Stimulated activated naive CD8-positive, alpha-beta T cell treated with anti-CD3 and anti-CD28 coated beads, Interleukin-15, amount 100 ng/mL, for 72 hours (primary cell): ENCODE measurements at regions not wholly inside any gene's neighbourhood (a gene's known extent, or its start where the extent isn't known, plus 50 kb on each side); places are given as distances from the start of the nearest gene placed in this dataset.
"Not testable (repeated sequence)": the region's sequence is repeated elsewhere in the genome, so short reads cannot be mapped to it uniquely, and the experiment has no call there.

Source experiments
- ATAC-seq: fragments of 150-1000 bp; cut with Tn5 transposase; 2 replicates; pipeline ENCODE4 v1.10.0; 2021; ENCODE audit warnings: mild to moderate bottlenecking, moderate library complexity
- DNase-seq, 2 donors: peaks; one replicate each; pipeline ENCODE4 v3.0.0; 2021 to 2022
- H3K27ac Mint-ChIP-seq, 2 donors: one replicate each; pipeline ENCODE4 v1.8.0; 2022; ENCODE audit warnings: mild to moderate bottlenecking in 2 of 2, mixed read lengths in 2 of 2, moderate library complexity in 2 of 2
- H3K27me3 Mint-ChIP-seq: one replicate; pipeline ENCODE4 v1.8.0; 2022; ENCODE audit warnings: mixed read lengths
- H3K4me1 Mint-ChIP-seq: one replicate; pipeline ENCODE4 v1.8.0; 2022; ENCODE audit warnings: mild to moderate bottlenecking, mixed read lengths
- H3K4me3 Mint-ChIP-seq, 2 donors: one replicate each; pipeline ENCODE4 v1.8.0; 2022; ENCODE audit warnings: mild to moderate bottlenecking in 2 of 2, mixed read lengths in 2 of 2, moderate library complexity in 1 of 2
- H3K9me3 Mint-ChIP-seq, 2 donors: one replicate each; pipeline ENCODE4 v1.8.0; 2022; ENCODE audit warnings: mixed read lengths in 2 of 2

- Mint-ChIP-seq H3K4me1 (no peaks in the 10 kb centered on the region), H3K27me3 (no peaks in the 10 kb centered on the region), H3K9me3 (no peaks in the 10 kb centered on the region), H3K4me3 (no peak overlapping the region), H3K27ac (no peak overlapping the region)
- DNase-seq (no peak), ATAC-seq (no peak)
Observed at GRCh38 chr9:2531481-2531880, 90.1 kb upstream of the VLDLR start.

- H3K27ac Mint-ChIP-seq: no peak overlapping the region
- no peaks in the 10 kb centered on the region for H3K9me3 Mint-ChIP-seq
- no peak for ATAC-seq
- no peak for DNase-seq
- no peaks in the 10 kb centered on the region for H3K27me3 Mint-ChIP-seq
- no peaks in the 10 kb centered on the region for H3K4me1 Mint-ChIP-seq
- H3K4me3 Mint-ChIP-seq: no peak overlapping the region
Observed at GRCh38 chr9:2536511-2536910, 85.1 kb upstream of the VLDLR start.

- peaks cover 30% of the 10 kb centered on the region for H3K27me3 Mint-ChIP-seq
- H3K4me1 Mint-ChIP-seq: no peaks in the 10 kb centered on the region
- DNase-seq: no peak
- no peak overlapping the region for H3K4me3 Mint-ChIP-seq
- H3K27ac Mint-ChIP-seq: no peak overlapping the region
- peaks cover 9 to 26% of the 10 kb centered on the region in 2 donors for H3K9me3 Mint-ChIP-seq
- no peak for ATAC-seq
Observed at GRCh38 chr9:2545881-2546490, 75.6 kb upstream of the VLDLR start.

GRCh38 chr9:2555899-2556600, 65.5 kb upstream of the VLDLR start:
- DNase-seq, ATAC-seq, H3K4me1 Mint-ChIP-seq, H3K27ac Mint-ChIP-seq, H3K4me3 Mint-ChIP-seq: not testable (repeated sequence)
- H3K27me3 Mint-ChIP-seq: peaks cover 13% of the 10 kb centered on the region
- H3K9me3 Mint-ChIP-seq: peaks cover 10 to 15% of the 10 kb centered on the region in 2 donors

GRCh38 chr9:2557693-2558092, 63.9 kb upstream of the VLDLR start:
- ATAC-seq: no peak

GRCh38 chr9:2559192-2560152, 62.1 kb upstream of the VLDLR start:
- Mint-ChIP-seq H3K27ac (no peak overlapping the region), H3K4me3 (no peak overlapping the region), H3K27me3 (peaks cover 7% of the 10 kb centered on the region), H3K4me1 (no peaks in the 10 kb centered on the region), H3K9me3 (peaks cover 15% of the 10 kb centered on the region in 2 donors)
- ATAC-seq: no peak
- no peak for DNase-seq

More at GRCh38 chr9:2557693-2558092, 63.9 kb upstream of the VLDLR start:
- DNase-seq: no peak
- peaks cover 15% of the 10 kb centered on the region in 2 donors for H3K9me3 Mint-ChIP-seq
- no peak overlapping the region for H3K4me3 Mint-ChIP-seq
- no peaks in the 10 kb centered on the region for H3K4me1 Mint-ChIP-seq
- no peak overlapping the region for H3K27ac Mint-ChIP-seq
- peaks cover 7% of the 10 kb centered on the region for H3K27me3 Mint-ChIP-seq

- Mint-ChIP-seq H3K27ac (no peak overlapping the region), H3K4me1 (no peaks in the 10 kb centered on the region), H3K9me3 (peaks cover 15% of the 10 kb centered on the region in 2 donors), H3K27me3 (peaks cover 7% of the 10 kb centered on the region), H3K4me3 (no peak overlapping the region)
- no peak for DNase-seq
- no peak for ATAC-seq
Observed at GRCh38 chr9:2560180-2560579, 61.4 kb upstream of the VLDLR start.

- Mint-ChIP-seq H3K27ac (no peak overlapping the region), H3K27me3 (no peaks in the 10 kb centered on the region), H3K9me3 (peaks cover 0 to 8% of the 10 kb centered on the region in 2 donors), H3K4me3 (no peak overlapping the region), H3K4me1 (no peaks in the 10 kb centered on the region)
- ATAC-seq: no peak
- DNase-seq: no peak
Observed at GRCh38 chr9:2565676-2566340, 55.8 kb upstream of the VLDLR start.

GRCh38 chr9:2567922-2568321, 53.7 kb upstream of the VLDLR start:
- H3K4me1 Mint-ChIP-seq: no peaks in the 10 kb centered on the region
- H3K27me3 Mint-ChIP-seq: peaks cover 8% of the 10 kb centered on the region
- H3K4me3 Mint-ChIP-seq: no peak overlapping the region
- DNase-seq: no peak
- no peaks in the 10 kb centered on the region for H3K9me3 Mint-ChIP-seq
- H3K27ac Mint-ChIP-seq: no peak overlapping the region
- no peak for ATAC-seq

GRCh38 chr9:2568689-2569088, 52.9 kb upstream of the VLDLR start:
- Mint-ChIP-seq H3K9me3 (no peaks in the 10 kb centered on the region), H3K27me3 (peaks cover 8% of the 10 kb centered on the region), H3K27ac (no peak overlapping the region), H3K4me3 (no peak overlapping the region), H3K4me1 (no peaks in the 10 kb centered on the region)
- ATAC-seq: no peak
- no peak for DNase-seq

- Mint-ChIP-seq H3K4me1 (no peaks in the 10 kb centered on the region), H3K4me3 (no peak overlapping the region), H3K27ac (no peak overlapping the region), H3K9me3 (no peaks in the 10 kb centered on the region), H3K27me3 (peaks cover 18% of the 10 kb centered on the region)
- peak; percentile 5 to 74 for DNase-seq
- ATAC-seq: peak; percentile 98
Observed at GRCh38 chr9:2570615-2571479, 50.7 kb upstream of the VLDLR start.
